ENCODE measurements at regions not wholly inside any gene's neighbourhood (a gene's known extent, or its start where the extent isn't known, plus 50 kb on each side); places are given as distances from the start of the nearest gene placed in this dataset.

- Histone ChIP-seq H3K4me1 (no peaks in the 10 kb centered on the region), H3K9me3 (no peaks in the 10 kb centered on the region), H3K27ac (no peak overlapping the region), H3K4me3 (no peak overlapping the region), H3K27me3 (replicated peaks in 1 of 7) (no peaks in the 10 kb centered on the region), H3K36me3 (no peaks in the 10 kb centered on the region)
- intact Hi-C loops (cut with DNase I; ENCODE audit: low total_unique reads), result no loop called here
- TF ChIP-seq POLR2A (IDR thresholded peaks at IDR 0.05) (no peak), CTCF (IDR thresholded peaks at IDR 0.05 in 8 of 11, conservative IDR thresholded peaks at IDR 0.05 in 3 of 11) (no peak), POLR2AphosphoS5 (IDR thresholded peaks at IDR 0.05) (no peak)
- no peak for DNase-seq
- WGBS, 5 donors, result 80 to 88% (median 83%) methylated on average over 2 of the region's 2 CpGs
Measured at GRCh38 chr13:78323848-78324247, 279.5 kb downstream of the POU4F1 start.

GRCh38 chr13:78323040-78323439, 280.3 kb downstream of the POU4F1 start:
- no peak overlapping the region for H3K4me3 ChIP-seq
- no peaks in the 10 kb centered on the region for H3K9me3 ChIP-seq
- H3K4me1 ChIP-seq, result no peaks in the 10 kb centered on the region
- DNase-seq, result no peak
- no peaks in the 10 kb centered on the region for H3K27me3 ChIP-seq (replicated peaks in 1 of 7)
- TF ChIP-seq POLR2A (IDR thresholded peaks at IDR 0.05) (no peak), CTCF (IDR thresholded peaks at IDR 0.05 in 8 of 11, conservative IDR thresholded peaks at IDR 0.05 in 3 of 11) (no peak), POLR2AphosphoS5 (IDR thresholded peaks at IDR 0.05) (no peak)
- no peak overlapping the region for H3K27ac ChIP-seq
- intact Hi-C loops (cut with DNase I; ENCODE audit: low total_unique reads), result no loop called here
- no peaks in the 10 kb centered on the region for H3K36me3 ChIP-seq

- TF ChIP-seq CTCF (IDR thresholded peaks at IDR 0.05 in 8 of 11, conservative IDR thresholded peaks at IDR 0.05 in 3 of 11) (no peak), POLR2A (IDR thresholded peaks at IDR 0.05) (no peak), POLR2AphosphoS5 (IDR thresholded peaks at IDR 0.05) (no peak)
- Histone ChIP-seq H3K36me3 (no peaks in the 10 kb centered on the region), H3K4me3 (no peak overlapping the region), H3K27ac (no peak overlapping the region), H3K9me3 (no peaks in the 10 kb centered on the region), H3K4me1 (no peaks in the 10 kb centered on the region), H3K27me3 (replicated peaks in 1 of 7) (no peaks in the 10 kb centered on the region)
- 77 to 95% (median 90%) methylated on average over 1 of the region's 1 CpG for WGBS, 5 donors
- no peak for DNase-seq
- intact Hi-C loops (cut with DNase I; ENCODE audit: low total_unique reads), result no loop called here
Measured at GRCh38 chr13:78319101-78319627, 284.2 kb downstream of the POU4F1 start.

GRCh38 chr13:78317030-78317429, 286.3 kb downstream of the POU4F1 start:
- Histone ChIP-seq H3K4me1 (no peaks in the 10 kb centered on the region), H3K36me3 (no peaks in the 10 kb centered on the region), H3K27ac (no peak overlapping the region), H3K4me3 (no peak overlapping the region), H3K27me3 (replicated peaks in 1 of 7) (no peaks in the 10 kb centered on the region), H3K9me3 (no peaks in the 10 kb centered on the region)
- DNase-seq, result no peak
- TF ChIP-seq POLR2A (IDR thresholded peaks at IDR 0.05), result no peak
- TF ChIP-seq CTCF (IDR thresholded peaks at IDR 0.05 in 8 of 11, conservative IDR thresholded peaks at IDR 0.05 in 3 of 11), result no peak
- TF ChIP-seq POLR2AphosphoS5 (IDR thresholded peaks at IDR 0.05), result no peak
- intact Hi-C loops (cut with DNase I; ENCODE audit: low total_unique reads), result no loop called here
